Panc1 (cell line): ENCODE measurements at regions not wholly inside any gene's neighbourhood (a gene's known extent, or its start where the extent isn't known, plus 50 kb on each side); places are given as distances from the start of the nearest gene placed in this dataset.

Source experiments
- ATAC-seq: fragments of 200-7000 bp; cut with Tn5 transposase; 2 replicates; pipeline ENCODE4 v1.9.1; 2020; ENCODE audit warnings: mild to moderate bottlenecking, moderate library complexity
- BruUV-seq: library from RNA; stranded (reverse); fragments of 400-500 nt; replicated peaks from 2 replicates; lab custom pipeline; 2021; lab: Mats Ljungman, UMichigan
- CTCF ChIA-PET: fragments of 300-600 bp; sonication (Branson Sonifier 250); formaldehyde crosslinking; loops from one replicate; lab custom pipeline; 2022; ENCODE audit warnings: antibody characterized with exemption; lab: Charles Lee
- POLR2A ChIA-PET: fragments of 300-600 bp; sonication (Branson Sonifier 250); formaldehyde crosslinking; loops from one replicate; lab custom pipeline; 2022; ENCODE audit warnings: antibody characterized with exemption; lab: Charles Lee
- DNase-seq: peaks from one replicate; pipeline ENCODE4 v3.0.0-alpha.2; 2010; ENCODE audit warnings: low read depth, low spot score
- H3K27ac ChIP-seq: 2 replicates; pipeline ENCODE4 v1.5.1; 2011; ENCODE audit warnings: mild to moderate bottlenecking, low read length, inconsistent platforms
- H3K27me3 ChIP-seq: fragments of 200-500 bp; sonication (Bioruptor generic); 2 replicates; pipeline ENCODE4 v1.6.0; 2014; ENCODE audit warnings: low read length, inconsistent platforms; ENCODE audit not compliant: control insufficient read depth, insufficient read depth
- H3K36me3 ChIP-seq: fragments of 200-500 bp; sonication (Bioruptor generic); 2 replicates; pipeline ENCODE4 v1.5.1; 2014; ENCODE audit warnings: inconsistent platforms, mild to moderate bottlenecking, low read length, moderate library complexity; ENCODE audit not compliant: control insufficient read depth, insufficient read depth
- H3K4me1 ChIP-seq: 2 replicates; pipeline ENCODE4 v1.5.1; 2011; ENCODE audit warnings: inconsistent platforms, mild to moderate bottlenecking, low read length, moderate library complexity; ENCODE audit not compliant: control insufficient read depth, insufficient read depth
- H3K4me3 ChIP-seq, 2 experiments: 2 replicates each; pipeline ENCODE4 v1.5.1; 2011 to 2012; ENCODE audit warnings: low read depth in 2 of 2, low read length in 2 of 2, mild to moderate bottlenecking in 2 of 2, inconsistent platforms in 1 of 2, moderate library complexity in 1 of 2
- H3K9me3 ChIP-seq: fragments of 200-500 bp; sonication (Bioruptor generic); 2 replicates; pipeline ENCODE4 v1.5.1; 2014; ENCODE audit warnings: low read depth, mild to moderate bottlenecking, inconsistent platforms, low read length, moderate library complexity; ENCODE audit not compliant: control insufficient read depth, insufficient read depth
- POLR2AphosphoS5 ChIP-seq: IDR thresholded peaks from 2 replicates; pipeline ENCODE4 v1.6.1; 2012; ENCODE audit warnings: mild to moderate bottlenecking, low read depth, low read length, moderate library complexity
- SIN3A ChIP-seq: IDR thresholded peaks from 2 replicates; pipeline ENCODE4 v1.6.1; 2012; ENCODE audit warnings: low read depth, mild to moderate bottlenecking, low read length, moderate library complexity, borderline replicate concordance; ENCODE audit not compliant: insufficient read depth
- TCF7L2 ChIP-seq: IDR thresholded peaks from 2 replicates; pipeline ENCODE4 v1.6.1; 2011; ENCODE audit warnings: mild to moderate bottlenecking, low read depth, low read length, inconsistent platforms
- in situ Hi-C: cut with HindIII; loops from 2 replicates; pipeline ENCODE4 v1.10.0; 2016; ENCODE audit warnings: low sequenced_read_pairs, low pct_unique_long_range_greater_than_20kb
- intact Hi-C: fragments of 100-400 bp; cut with micrococcal nuclease; formaldehyde crosslinking; loops from one replicate; pipeline ENCODE4 v1.10.0; 2022; ENCODE audit not compliant: unreplicated experiment
- TF ChIP-seq, protein P1 (sequence below), 2 experiments: IDR thresholded peaks; 2 replicates each; pipeline ENCODE4 v1.6.1; 2011 to 2012; ENCODE audit warnings: low read depth in 2 of 2, control low read depth in 1 of 2, low read length in 1 of 2, mild to moderate bottlenecking in 1 of 2, moderate library complexity in 1 of 2; ENCODE audit not compliant: insufficient read depth in 1 of 2
- TF ChIP-seq, protein P2 (sequence below): fragments of 450-650 bp; IDR thresholded peaks from 2 replicates; pipeline ENCODE4 v1.5.1; 2017; ENCODE audit warnings: mild to moderate bottlenecking

DNA sequence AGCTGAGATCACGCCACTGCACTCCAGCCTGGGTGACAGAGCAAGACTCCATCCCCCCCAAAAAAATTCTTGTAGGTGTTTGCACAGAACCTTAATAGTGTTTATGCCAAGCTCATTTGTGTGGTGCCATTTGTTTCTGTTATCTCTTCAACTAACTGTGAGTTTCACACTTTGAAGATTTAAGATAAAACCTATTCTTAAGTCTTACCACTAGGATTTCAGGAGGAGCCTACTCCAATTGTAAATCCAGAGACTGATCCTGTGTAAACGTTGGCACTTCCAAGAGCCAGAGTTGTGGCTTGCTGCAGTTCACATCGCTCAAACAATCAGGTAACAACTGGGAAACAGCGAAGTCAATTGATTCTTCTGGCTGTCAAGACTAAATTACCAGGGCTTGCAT is 242.4 kb upstream of the SATB1 start:
- H3K27me3 ChIP-seq = no peaks in the 10 kb centered on the region
- no TSS peak for BruUV-seq
- no peak overlapping the region for H3K27ac ChIP-seq
- H3K9me3 ChIP-seq = no peaks in the 10 kb centered on the region
- H3K4me1 ChIP-seq = no peaks in the 10 kb centered on the region
- no peak for DNase-seq
- in situ Hi-C loops = no loop called here
- intact Hi-C loops = no loop called here
- ChIA-PET POLR2A (no interaction called here), CTCF (no interaction called here)
- no peak for ATAC-seq
- no peaks in the 10 kb centered on the region for H3K36me3 ChIP-seq
- no peak overlapping the region for H3K4me3 ChIP-seq
- TF ChIP-seq, protein P1, sequence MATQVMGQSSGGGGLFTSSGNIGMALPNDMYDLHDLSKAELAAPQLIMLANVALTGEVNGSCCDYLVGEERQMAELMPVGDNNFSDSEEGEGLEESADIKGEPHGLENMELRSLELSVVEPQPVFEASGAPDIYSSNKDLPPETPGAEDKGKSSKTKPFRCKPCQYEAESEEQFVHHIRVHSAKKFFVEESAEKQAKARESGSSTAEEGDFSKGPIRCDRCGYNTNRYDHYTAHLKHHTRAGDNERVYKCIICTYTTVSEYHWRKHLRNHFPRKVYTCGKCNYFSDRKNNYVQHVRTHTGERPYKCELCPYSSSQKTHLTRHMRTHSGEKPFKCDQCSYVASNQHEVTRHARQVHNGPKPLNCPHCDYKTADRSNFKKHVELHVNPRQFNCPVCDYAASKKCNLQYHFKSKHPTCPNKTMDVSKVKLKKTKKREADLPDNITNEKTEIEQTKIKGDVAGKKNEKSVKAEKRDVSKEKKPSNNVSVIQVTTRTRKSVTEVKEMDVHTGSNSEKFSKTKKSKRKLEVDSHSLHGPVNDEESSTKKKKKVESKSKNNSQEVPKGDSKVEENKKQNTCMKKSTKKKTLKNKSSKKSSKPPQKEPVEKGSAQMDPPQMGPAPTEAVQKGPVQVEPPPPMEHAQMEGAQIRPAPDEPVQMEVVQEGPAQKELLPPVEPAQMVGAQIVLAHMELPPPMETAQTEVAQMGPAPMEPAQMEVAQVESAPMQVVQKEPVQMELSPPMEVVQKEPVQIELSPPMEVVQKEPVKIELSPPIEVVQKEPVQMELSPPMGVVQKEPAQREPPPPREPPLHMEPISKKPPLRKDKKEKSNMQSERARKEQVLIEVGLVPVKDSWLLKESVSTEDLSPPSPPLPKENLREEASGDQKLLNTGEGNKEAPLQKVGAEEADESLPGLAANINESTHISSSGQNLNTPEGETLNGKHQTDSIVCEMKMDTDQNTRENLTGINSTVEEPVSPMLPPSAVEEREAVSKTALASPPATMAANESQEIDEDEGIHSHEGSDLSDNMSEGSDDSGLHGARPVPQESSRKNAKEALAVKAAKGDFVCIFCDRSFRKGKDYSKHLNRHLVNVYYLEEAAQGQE (IDR thresholded peaks at IDR 0.05; ENCODE audit: insufficient read depth in 1 of 2, low read depth in 2 of 2, low read length in 1 of 2) = no peak
- TF ChIP-seq POLR2AphosphoS5 (no peak), TCF7L2 (no peak), SIN3A (no peak)
- TF ChIP-seq, protein P2, sequence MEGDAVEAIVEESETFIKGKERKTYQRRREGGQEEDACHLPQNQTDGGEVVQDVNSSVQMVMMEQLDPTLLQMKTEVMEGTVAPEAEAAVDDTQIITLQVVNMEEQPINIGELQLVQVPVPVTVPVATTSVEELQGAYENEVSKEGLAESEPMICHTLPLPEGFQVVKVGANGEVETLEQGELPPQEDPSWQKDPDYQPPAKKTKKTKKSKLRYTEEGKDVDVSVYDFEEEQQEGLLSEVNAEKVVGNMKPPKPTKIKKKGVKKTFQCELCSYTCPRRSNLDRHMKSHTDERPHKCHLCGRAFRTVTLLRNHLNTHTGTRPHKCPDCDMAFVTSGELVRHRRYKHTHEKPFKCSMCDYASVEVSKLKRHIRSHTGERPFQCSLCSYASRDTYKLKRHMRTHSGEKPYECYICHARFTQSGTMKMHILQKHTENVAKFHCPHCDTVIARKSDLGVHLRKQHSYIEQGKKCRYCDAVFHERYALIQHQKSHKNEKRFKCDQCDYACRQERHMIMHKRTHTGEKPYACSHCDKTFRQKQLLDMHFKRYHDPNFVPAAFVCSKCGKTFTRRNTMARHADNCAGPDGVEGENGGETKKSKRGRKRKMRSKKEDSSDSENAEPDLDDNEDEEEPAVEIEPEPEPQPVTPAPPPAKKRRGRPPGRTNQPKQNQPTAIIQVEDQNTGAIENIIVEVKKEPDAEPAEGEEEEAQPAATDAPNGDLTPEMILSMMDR = no peak

DNA sequence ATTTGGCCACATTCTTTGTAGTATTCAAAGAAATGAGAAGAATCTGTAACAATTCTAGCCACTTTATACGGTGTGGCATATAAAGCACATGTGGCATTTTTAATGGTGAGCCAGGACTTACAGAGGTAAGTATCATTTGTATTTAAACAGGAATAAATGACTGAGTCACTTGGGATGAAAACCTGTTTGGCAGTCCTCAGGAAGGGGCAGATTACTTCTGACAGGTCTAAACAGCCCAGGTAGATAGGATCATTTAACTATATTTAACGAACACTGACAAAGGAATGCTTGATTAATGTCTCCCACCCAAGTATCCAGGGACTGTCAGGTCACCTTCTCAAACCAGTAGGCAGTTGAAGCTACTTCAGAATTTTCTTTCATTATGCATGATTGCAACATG is 241.5 kb upstream of the SATB1 start:
- in situ Hi-C loops = no loop called here
- TF ChIP-seq TCF7L2 (no peak), POLR2AphosphoS5 (no peak), SIN3A (no peak)
- TF ChIP-seq, protein P2 = no peak
- TF ChIP-seq, protein P1 (IDR thresholded peaks at IDR 0.05; ENCODE audit: insufficient read depth in 1 of 2, low read depth in 2 of 2, low read length in 1 of 2) = no peak
- no peaks in the 10 kb centered on the region for H3K9me3 ChIP-seq
- no peaks in the 10 kb centered on the region for H3K27me3 ChIP-seq
- ATAC-seq (no peak), DNase-seq (no peak)
- POLR2A ChIA-PET = no interaction called here
- no peaks in the 10 kb centered on the region for H3K4me1 ChIP-seq
- no peak overlapping the region for H3K27ac ChIP-seq
- intact Hi-C loops = no loop called here
- CTCF ChIA-PET = no interaction called here
- no TSS peak for BruUV-seq
- H3K36me3 ChIP-seq = no peaks in the 10 kb centered on the region
- no peak overlapping the region for H3K4me3 ChIP-seq
